ENCODE measurements at regions not wholly inside any gene's neighbourhood (a gene's known extent, or its start where the extent isn't known, plus 50 kb on each side); places are given as distances from the start of the nearest gene placed in this dataset.
"Not testable (repeated sequence)": the region's sequence is repeated elsewhere in the genome, so short reads cannot be mapped to it uniquely, and the experiment has no call there.

GRCh38 chr2:163997466-163997865 is 261.7 kb upstream of the FIGN start:
- no peak for DNase-seq
- TF ChIP-seq POLR2A (IDR thresholded peaks at IDR 0.05; ENCODE audit: low read length) (no peak), GATA1 (IDR thresholded peaks at IDR 0.05; ENCODE audit: low read depth, low read length) (no peak)

GRCh38 chr2:163990541-163990940 is 254.7 kb upstream of the FIGN start:
- TF ChIP-seq GATA1 (IDR thresholded peaks at IDR 0.05; ENCODE audit: low read depth, low read length) = no peak
- TF ChIP-seq POLR2A (IDR thresholded peaks at IDR 0.05; ENCODE audit: low read length) = no peak
- no peak for DNase-seq

GRCh38 chr2:163990101-163990500 is 254.3 kb upstream of the FIGN start:
- TF ChIP-seq POLR2A (IDR thresholded peaks at IDR 0.05; ENCODE audit: low read length) (no peak), GATA1 (IDR thresholded peaks at IDR 0.05; ENCODE audit: low read depth, low read length) (no peak)
- DNase-seq = no peak

GRCh38 chr2:163987175-163987940 is 251.6 kb upstream of the FIGN start:
- DNase-seq = no peak
- TF ChIP-seq GATA1 (IDR thresholded peaks at IDR 0.05; ENCODE audit: low read depth, low read length) = no peak
- TF ChIP-seq POLR2A (IDR thresholded peaks at IDR 0.05; ENCODE audit: low read length) = no peak

GRCh38 chr2:163984986-163985385 is 249.2 kb upstream of the FIGN start:
- TF ChIP-seq POLR2A (IDR thresholded peaks at IDR 0.05; ENCODE audit: low read length) (no peak), GATA1 (IDR thresholded peaks at IDR 0.05; ENCODE audit: low read depth, low read length) (no peak)
- DNase-seq = no peak

GRCh38 chr2:163983911-163984310 is 248.1 kb upstream of the FIGN start:
- TF ChIP-seq POLR2A (IDR thresholded peaks at IDR 0.05; ENCODE audit: low read length) = no peak
- TF ChIP-seq GATA1 (IDR thresholded peaks at IDR 0.05; ENCODE audit: low read depth, low read length) = no peak
- DNase-seq = no peak

GRCh38 chr2:163982938-163983337 is 247.1 kb upstream of the FIGN start:
- TF ChIP-seq POLR2A (IDR thresholded peaks at IDR 0.05; ENCODE audit: low read length) (no peak), GATA1 (IDR thresholded peaks at IDR 0.05; ENCODE audit: low read depth, low read length) (no peak)
- DNase-seq = no peak

GRCh38 chr2:163974766-163975165 is 239.0 kb upstream of the FIGN start:
- no peak for DNase-seq
- no peak for TF ChIP-seq GATA1 (IDR thresholded peaks at IDR 0.05; ENCODE audit: low read depth, low read length)
- no peak for TF ChIP-seq POLR2A (IDR thresholded peaks at IDR 0.05; ENCODE audit: low read length)

GRCh38 chr2:163970058-163970813 is 234.4 kb upstream of the FIGN start:
- no peak for DNase-seq
- TF ChIP-seq GATA1 (IDR thresholded peaks at IDR 0.05; ENCODE audit: low read depth, low read length) (no peak), POLR2A (IDR thresholded peaks at IDR 0.05; ENCODE audit: low read length) (no peak)

- not testable (repeated sequence) for DNase-seq
Observed at GRCh38 chr2:163964278-163964677, 228.5 kb upstream of the FIGN start.

GRCh38 chr2:163953390-163953907 is 217.6 kb upstream of the FIGN start:
- TF ChIP-seq POLR2A (IDR thresholded peaks at IDR 0.05; ENCODE audit: low read length) = no peak
- DNase-seq = no peak

- no peak for DNase-seq
- TF ChIP-seq POLR2A (IDR thresholded peaks at IDR 0.05; ENCODE audit: low read length) = no peak
Observed at GRCh38 chr2:163951312-163951711, 215.5 kb upstream of the FIGN start.

- no peak for TF ChIP-seq POLR2A (IDR thresholded peaks at IDR 0.05; ENCODE audit: low read length)
- DNase-seq = no peak
Observed at GRCh38 chr2:163949693-163950092, 213.9 kb upstream of the FIGN start.

GRCh38 chr2:163944347-163944737 is 208.5 kb upstream of the FIGN start:
- DNase-seq = no peak
- TF ChIP-seq POLR2A (IDR thresholded peaks at IDR 0.05; ENCODE audit: low read length) (no peak), GATA1 (IDR thresholded peaks at IDR 0.05; ENCODE audit: low read depth, low read length) (no peak)

Data from erythroblast (primary cell).